AG04450 (cell line): ENCODE measurements at regions not wholly inside any gene's neighbourhood (a gene's known extent, or its start where the extent isn't known, plus 50 kb on each side); places are given as distances from the start of the nearest gene placed in this dataset.

Source experiments
- CTCF ChIA-PET: fragments of 300-600, 350-600 bp; formaldehyde crosslinking; extraction: SDS; loops from one replicate; lab custom pipeline; 2022; ENCODE audit warnings: antibody characterized with exemption, inconsistent platforms; lab: Charles Lee
- POLR2A ChIA-PET: fragments of 350-600 bp; formaldehyde crosslinking; extraction: SDS; loops from one replicate; lab custom pipeline; 2021; ENCODE audit warnings: antibody characterized with exemption, inconsistent platforms; lab: Yijun Ruan, JAX
- DNase-seq: peaks from one replicate; pipeline ENCODE4 v3.0.0-alpha.2; 2011; ENCODE audit warnings: low read depth, low spot score
- H3K27ac ChIP-seq: one replicate; pipeline ENCODE4 v1.5.1; 2012; ENCODE audit warnings: low read depth, low read length, control low read depth
- H3K27me3 ChIP-seq: one replicate; pipeline ENCODE4 v1.6.0; 2012; ENCODE audit warnings: low read length; ENCODE audit not compliant: control insufficient read depth, insufficient read depth
- H3K4me3 ChIP-seq: 2 replicates; pipeline ENCODE4 v1.5.1; 2011; ENCODE audit warnings: mild to moderate bottlenecking, low read depth, low read length, control low read depth
- H3K9me3 ChIP-seq: 2 replicates; pipeline ENCODE4 v1.5.1; 2012; ENCODE audit warnings: low read length; ENCODE audit not compliant: control insufficient read depth, insufficient read depth
- CTCF ChIP-seq: IDR thresholded peaks from 2 replicates; pipeline ENCODE4 v1.5.1; 2011; ENCODE audit warnings: low read depth, low read length, control low read depth, inconsistent platforms

- ChIA-PET POLR2A (no interaction called here), CTCF (no interaction called here)
- peaks cover 28% of the 10 kb centered on the region for H3K27me3 ChIP-seq
- H3K9me3 ChIP-seq: no peaks in the 10 kb centered on the region
- no peak for DNase-seq
- H3K4me3 ChIP-seq: no peak overlapping the region
- no peak overlapping the region for H3K27ac ChIP-seq
- TF ChIP-seq CTCF: no peak
These were observed 390.4 kb upstream of the PROK2 start for GRCh38 chr3:72175296-72175858.

- no peak overlapping the region for H3K4me3 ChIP-seq
- H3K27ac ChIP-seq: no peak overlapping the region
- H3K9me3 ChIP-seq: no peaks in the 10 kb centered on the region
- ChIA-PET POLR2A (no interaction called here), CTCF (no interaction called here)
- TF ChIP-seq CTCF: no peak
- H3K27me3 ChIP-seq: peaks cover 33% of the 10 kb centered on the region
- DNase-seq: no peak
These were observed 389.9 kb upstream of the PROK2 start for GRCh38 chr3:72174890-72175289.

GRCh38 chr3:72174040-72174439 lies 389.1 kb upstream of the PROK2 start:
- no peak overlapping the region for H3K4me3 ChIP-seq
- no peak for TF ChIP-seq CTCF
- H3K27ac ChIP-seq: no peak overlapping the region
- H3K27me3 ChIP-seq: peaks cover 36% of the 10 kb centered on the region
- ChIA-PET CTCF (no interaction called here), POLR2A (no interaction called here)
- DNase-seq: no peak
- H3K9me3 ChIP-seq: no peaks in the 10 kb centered on the region

- H3K27me3 ChIP-seq: peaks cover 28% of the 10 kb centered on the region
- no peak overlapping the region for H3K4me3 ChIP-seq
- ChIA-PET CTCF (no interaction called here), POLR2A (no interaction called here)
- no peaks in the 10 kb centered on the region for H3K9me3 ChIP-seq
- no peak for TF ChIP-seq CTCF
- DNase-seq: no peak
- H3K27ac ChIP-seq: peak overlapping the region; percentile 11
These were observed 387.0 kb upstream of the PROK2 start for GRCh38 chr3:72171946-72172345.

- no peak overlapping the region for H3K4me3 ChIP-seq
- no peaks in the 10 kb centered on the region for H3K9me3 ChIP-seq
- no peak for DNase-seq
- TF ChIP-seq CTCF: no peak
- ChIA-PET CTCF (no interaction called here), POLR2A (no interaction called here)
- no peak overlapping the region for H3K27ac ChIP-seq
- H3K27me3 ChIP-seq: peaks cover 26% of the 10 kb centered on the region
These were observed 386.5 kb upstream of the PROK2 start for GRCh38 chr3:72171463-72171881.
